SK-N-SH treated with all-trans-retinoic acid at 6 μM for 48 hours (cell line): ENCODE measurements at regions not wholly inside any gene's neighbourhood (a gene's known extent, or its start where the extent isn't known, plus 50 kb on each side); places are given as distances from the start of the nearest gene placed in this dataset.

Experiments used
- ATAC-seq: fragments of 200-7000 bp; cut with Tn5 transposase; 3 replicates; pipeline ENCODE4 v1.9.1; 2020; ENCODE audit warnings: mild to moderate bottlenecking, moderate library complexity
- ARNTL ChIP-seq: fragments of 450-650 bp; formaldehyde crosslinking; IDR thresholded peaks from 2 replicates; pipeline ENCODE4 v1.5.0; 2020; ENCODE audit warnings: low read depth, mild to moderate bottlenecking, moderate library complexity, borderline replicate concordance
- BACH2 ChIP-seq: fragments of 250-450 bp; sonication (Bioruptor Pico); IDR thresholded peaks from 2 replicates; pipeline ENCODE4 v1.9.0; 2021; ENCODE audit warnings: mild to moderate bottlenecking, borderline replicate concordance
- CREB5 ChIP-seq: fragments of 250-450 bp; sonication (Bioruptor Pico); IDR thresholded peaks from 2 replicates; pipeline ENCODE4 v1.5.1; 2020; ENCODE audit warnings: low read depth, mild to moderate bottlenecking, moderate library complexity
- CSDC2 ChIP-seq: fragments of 250-450 bp; sonication (Bioruptor Pico); IDR thresholded peaks from 2 replicates; pipeline ENCODE4 v1.5.0; 2020; ENCODE audit warnings: mild to moderate bottlenecking, moderate library complexity
- CSRNP3 ChIP-seq: fragments of 250-450 bp; sonication (Bioruptor Pico); IDR thresholded peaks from 2 replicates; pipeline ENCODE4 v1.5.1; 2021; ENCODE audit warnings: mild to moderate bottlenecking, moderate library complexity
- ESRRG ChIP-seq: fragments of 250-450 bp; sonication (Bioruptor Pico); IDR thresholded peaks from 2 replicates; pipeline ENCODE4 v1.6.1; 2021; ENCODE audit warnings: mild to moderate bottlenecking
- GLIS3 ChIP-seq: fragments of 250-450 bp; sonication (Bioruptor Pico); IDR thresholded peaks from 2 replicates; pipeline ENCODE4 v1.5.0; 2020; ENCODE audit warnings: mild to moderate bottlenecking, moderate library complexity
- ISL1 ChIP-seq: fragments of 250-450 bp; sonication (Bioruptor Pico); IDR thresholded peaks from 2 replicates; pipeline ENCODE4 v2.1.2; 2022; ENCODE audit warnings: mild to moderate bottlenecking, moderate library complexity
- PATZ1 ChIP-seq: fragments of 250-450 bp; sonication (Bioruptor Pico); IDR thresholded peaks from 2 replicates; pipeline ENCODE4 v1.8.0; 2020; ENCODE audit warnings: mild to moderate bottlenecking, moderate library complexity, borderline replicate concordance
- POU6F1 ChIP-seq: fragments of 250-450 bp; sonication (Bioruptor Pico); IDR thresholded peaks from 2 replicates; pipeline ENCODE4 v1.8.0; 2021; ENCODE audit warnings: low read depth, mild to moderate bottlenecking, moderate library complexity, borderline replicate concordance
- PPARA ChIP-seq: fragments of 250-450 bp; sonication (Bioruptor Pico); IDR thresholded peaks from 2 replicates; pipeline ENCODE4 v1.5.0; 2020; ENCODE audit warnings: mild to moderate bottlenecking, borderline replicate concordance
- RARB ChIP-seq: fragments of 250-450 bp; sonication (Bioruptor Pico); IDR thresholded peaks from 2 replicates; pipeline ENCODE4 v1.8.0; 2021; ENCODE audit warnings: mild to moderate bottlenecking, moderate library complexity
- SNAI2 ChIP-seq: fragments of 250-450 bp; sonication (Bioruptor Pico); IDR thresholded peaks from 2 replicates; pipeline ENCODE4 v1.5.0; 2020; ENCODE audit warnings: mild to moderate bottlenecking, moderate library complexity
- TCF4 ChIP-seq: fragments of 250-450 bp; sonication (Bioruptor Pico); IDR thresholded peaks from 2 replicates; pipeline ENCODE4 v1.8.0; 2021; ENCODE audit warnings: mild to moderate bottlenecking, moderate library complexity, borderline replicate concordance
- TOX ChIP-seq: fragments of 250-450 bp; sonication (Bioruptor Pico); IDR thresholded peaks from 2 replicates; pipeline ENCODE4 v1.8.0; 2021; ENCODE audit warnings: mild to moderate bottlenecking, moderate library complexity, borderline replicate concordance
- TSHZ2 ChIP-seq: fragments of 250-450 bp; sonication (Bioruptor Pico); IDR thresholded peaks from 2 replicates; pipeline ENCODE4 v1.5.0; 2020; ENCODE audit warnings: mild to moderate bottlenecking, moderate library complexity
- ZC3H10 ChIP-seq: fragments of 250-450 bp; sonication (Bioruptor Pico); IDR thresholded peaks from 2 replicates; pipeline ENCODE4 v1.5.1; 2021; ENCODE audit warnings: mild to moderate bottlenecking, moderate library complexity
- ZFP3 ChIP-seq: fragments of 250-450 bp; sonication (Bioruptor Pico); IDR thresholded peaks from 2 replicates; pipeline ENCODE4 v1.5.0; 2020; ENCODE audit warnings: mild to moderate bottlenecking, moderate library complexity
- ZFP30 ChIP-seq: fragments of 450-650 bp; formaldehyde crosslinking; IDR thresholded peaks from 2 replicates; pipeline ENCODE4 v1.5.0; 2022; ENCODE audit warnings: mild to moderate bottlenecking, moderate library complexity
- ZNF70 ChIP-seq: fragments of 450-650 bp; formaldehyde crosslinking; IDR thresholded peaks from 2 replicates; pipeline ENCODE4 v1.5.0; 2020; ENCODE audit warnings: mild to moderate bottlenecking, moderate library complexity
- ZNF8 ChIP-seq: fragments of 450-650 bp; formaldehyde crosslinking; IDR thresholded peaks from 2 replicates; pipeline ENCODE4 v1.5.0; 2020; ENCODE audit warnings: mild to moderate bottlenecking, moderate library complexity

GRCh38 chr15:53196788-53197187 lies 406.7 kb upstream of the ONECUT1 start:
- TF ChIP-seq ESRRG (CRISPR knock-in tag) = no peak
- TF ChIP-seq TCF4 = no peak
- TF ChIP-seq ZNF70 (CRISPR knock-in tag) = no peak
- no peak for TF ChIP-seq CSRNP3 (CRISPR knock-in tag)
- TF ChIP-seq ZNF8 (CRISPR knock-in tag) = no peak
- TF ChIP-seq TOX (CRISPR knock-in tag) = no peak
- TF ChIP-seq ARNTL (CRISPR knock-in tag) = no peak
- TF ChIP-seq POU6F1 = no peak
- no peak for TF ChIP-seq CSDC2
- no peak for TF ChIP-seq CREB5 (CRISPR knock-in tag)
- TF ChIP-seq GLIS3 (CRISPR knock-in tag) = no peak
- no peak for TF ChIP-seq ISL1
- no peak for TF ChIP-seq RARB
- TF ChIP-seq SNAI2 (CRISPR knock-in tag) = no peak
- TF ChIP-seq, all 23 proteins: peak for 0
- ATAC-seq = no peak; the same call in 2 of the 3 replicates

- TF ChIP-seq ZNF8 (CRISPR knock-in tag) (no peak), ZC3H10 (CRISPR knock-in tag) (no peak), CSRNP3 (CRISPR knock-in tag) (no peak), CREB5 (CRISPR knock-in tag) (no peak), ZFP30 (CRISPR knock-in tag) (no peak), GLIS3 (CRISPR knock-in tag) (no peak), ISL1 (no peak), CSDC2 (no peak), SNAI2 (CRISPR knock-in tag) (no peak), TSHZ2 (CRISPR knock-in tag) (no peak), PATZ1 (CRISPR knock-in tag) (no peak), BACH2 (CRISPR knock-in tag) (no peak), RARB (no peak), ARNTL (CRISPR knock-in tag) (no peak), ZFP3 (no peak), PPARA (CRISPR knock-in tag) (no peak), TCF4 (no peak)
- ATAC-seq = no peak
These were observed 406.1 kb upstream of the ONECUT1 start for GRCh38 chr15:53196242-53196641.
